NB4 (cell line): ENCODE measurements at regions not wholly inside any gene's neighbourhood (a gene's known extent, or its start where the extent isn't known, plus 50 kb on each side); places are given as distances from the start of the nearest gene placed in this dataset.
A peak's percentile ranks its signal among the peaks of the same experiment; 100 is the strongest.

Experiments used
- DNase-seq: peaks from one replicate; pipeline ENCODE4 v3.0.0; 2010; ENCODE audit warnings: low read depth
- H3K4me3 ChIP-seq: one replicate; pipeline ENCODE4 v1.5.1; 2011; ENCODE audit warnings: mild to moderate bottlenecking, low read depth, low read length, moderate library complexity
- CTCF ChIP-seq: IDR thresholded peaks from one replicate; pipeline ENCODE4 v1.5.1; 2012; ENCODE audit warnings: low read depth, low read length
- MAX ChIP-seq: IDR thresholded peaks from 2 replicates; pipeline ENCODE4 v1.6.1; 2011; ENCODE audit warnings: low read depth, low read length
- MYC ChIP-seq: IDR thresholded peaks from 2 replicates; pipeline ENCODE4 v1.6.1; 2011; ENCODE audit warnings: low read depth, low read length
- POLR2A ChIP-seq: IDR thresholded peaks from 2 replicates; pipeline ENCODE4 v1.6.1; 2011; ENCODE audit warnings: mild to moderate bottlenecking; ENCODE audit not compliant: insufficient read length; ENCODE audit errors: extremely low read depth

GRCh38 chrX:138858438-138858837, 146.9 kb upstream of the FGF13 start:
- DNase-seq, result no peak
- H3K4me3 ChIP-seq, result no peak overlapping the region
- TF ChIP-seq MYC (no peak), POLR2A (no peak), MAX (no peak), CTCF (no peak)

GRCh38 chrX:138856881-138857604, 145.5 kb upstream of the FGF13 start:
- TF ChIP-seq POLR2A, result no peak
- TF ChIP-seq MYC, result no peak
- no peak for TF ChIP-seq MAX
- no peak for TF ChIP-seq CTCF
- no peak for DNase-seq
- H3K4me3 ChIP-seq, result no peak overlapping the region

GRCh38 chrX:138853936-138854335, 142.4 kb upstream of the FGF13 start:
- H3K4me3 ChIP-seq, result no peak overlapping the region
- no peak for TF ChIP-seq CTCF
- TF ChIP-seq POLR2A, result no peak
- TF ChIP-seq MAX, result no peak
- no peak for TF ChIP-seq MYC
- DNase-seq, result no peak

GRCh38 chrX:138849521-138849920, 138.0 kb upstream of the FGF13 start:
- TF ChIP-seq CTCF (no peak), MYC (no peak), MAX (no peak), POLR2A (no peak)
- no peak overlapping the region for H3K4me3 ChIP-seq
- DNase-seq, result no peak

GRCh38 chrX:138847930-138848329, 136.4 kb upstream of the FGF13 start:
- peak; percentile 3 for DNase-seq
- TF ChIP-seq CTCF (no peak), MAX (no peak)
- no peak overlapping the region for H3K4me3 ChIP-seq
